ENCODE measurements at regions not wholly inside any gene's neighbourhood (a gene's known extent, or its start where the extent isn't known, plus 50 kb on each side); places are given as distances from the start of the nearest gene placed in this dataset.

- TF ChIP-seq CTCF (IDR thresholded peaks at IDR 0.05): no peak
- no peak for TF ChIP-seq POLR2A (IDR thresholded peaks at IDR 0.05)
Observed at GRCh38 chr6:21994821-21995220, 302.0 kb downstream of the PRL start.

Data from breast epithelium (tissue), 3 donors.